WTC11 (cell line): ENCODE measurements at regions not wholly inside any gene's neighbourhood (a gene's known extent, or its start where the extent isn't known, plus 50 kb on each side); places are given as distances from the start of the nearest gene placed in this dataset.

Source experiments
- ATF1 ChIP-seq: sonication (generic); formaldehyde crosslinking; IDR thresholded peaks from 2 replicates; pipeline ENCODE4 v1.8.1; 2023; ENCODE audit warnings: mild to moderate bottlenecking, moderate library complexity, missing genetic modification reagents
- ELF4 ChIP-seq: sonication (generic); formaldehyde crosslinking; IDR thresholded peaks from 2 replicates; pipeline ENCODE4 v1.8.1; 2022; ENCODE audit warnings: low read depth, mild to moderate bottlenecking, moderate library complexity, missing genetic modification reagents
- ESRRA ChIP-seq: sonication (generic); formaldehyde crosslinking; IDR thresholded peaks from 2 replicates; pipeline ENCODE4 v1.8.1; 2022; ENCODE audit warnings: mild to moderate bottlenecking, missing genetic modification reagents, borderline replicate concordance
- FOXJ3 ChIP-seq: sonication (generic); formaldehyde crosslinking; IDR thresholded peaks from 2 replicates; pipeline ENCODE4 v1.9.0; 2021; ENCODE audit warnings: missing genetic modification reagents, mild to moderate bottlenecking, borderline replicate concordance
- SMAD3 ChIP-seq: sonication (generic); formaldehyde crosslinking; IDR thresholded peaks from 2 replicates; pipeline ENCODE4 v1.8.0; 2022; ENCODE audit warnings: missing genetic modification reagents, mild to moderate bottlenecking, borderline replicate concordance
- TEAD4 ChIP-seq: sonication (generic); formaldehyde crosslinking; IDR thresholded peaks from 2 replicates; pipeline ENCODE4 v1.8.0; 2022; ENCODE audit warnings: mild to moderate bottlenecking, missing genetic modification reagents
- TF ChIP-seq, protein P1 (sequence below): fragments of 200-600 bp; IDR thresholded peaks from 2 replicates; pipeline ENCODE4 v1.8.0; 2022; ENCODE audit warnings: antibody characterized with exemption
- TF ChIP-seq, protein P2 (sequence below): sonication (generic); formaldehyde crosslinking; conservative IDR thresholded peaks from 2 replicates; pipeline ENCODE4 v1.8.1; 2022; ENCODE audit warnings: mild to moderate bottlenecking, missing genetic modification reagents
- TF ChIP-seq, protein P3 (sequence below): sonication (generic); formaldehyde crosslinking; IDR thresholded peaks from 2 replicates; pipeline ENCODE4 v1.8.0; 2022; ENCODE audit warnings: missing genetic modification reagents

DNA sequence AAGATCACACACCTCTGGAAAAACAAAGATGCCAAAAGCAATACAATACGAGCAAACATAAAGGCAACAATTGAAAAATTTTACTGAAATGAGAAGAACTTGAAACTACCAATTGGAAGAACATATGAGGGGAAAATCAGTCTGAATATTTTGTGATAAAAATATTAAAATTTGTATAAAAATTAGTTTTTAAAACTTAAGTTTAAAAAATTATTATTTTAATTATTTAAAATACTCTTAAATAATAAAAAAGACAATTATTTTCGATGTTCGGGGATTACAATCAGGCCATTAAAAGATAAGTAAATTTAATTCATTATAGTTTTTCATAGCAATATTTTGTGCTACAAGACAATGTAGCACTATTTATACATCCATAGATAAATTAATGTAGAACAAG is 1239.3 kb downstream of the AMY1C start:
- TF ChIP-seq SMAD3 (CRISPR knock-in tag) (no peak), ATF1 (CRISPR knock-in tag) (no peak), FOXJ3 (no peak), ESRRA (no peak), ELF4 (no peak), TEAD4 (CRISPR knock-in tag) (no peak)
- TF ChIP-seq, protein P1, sequence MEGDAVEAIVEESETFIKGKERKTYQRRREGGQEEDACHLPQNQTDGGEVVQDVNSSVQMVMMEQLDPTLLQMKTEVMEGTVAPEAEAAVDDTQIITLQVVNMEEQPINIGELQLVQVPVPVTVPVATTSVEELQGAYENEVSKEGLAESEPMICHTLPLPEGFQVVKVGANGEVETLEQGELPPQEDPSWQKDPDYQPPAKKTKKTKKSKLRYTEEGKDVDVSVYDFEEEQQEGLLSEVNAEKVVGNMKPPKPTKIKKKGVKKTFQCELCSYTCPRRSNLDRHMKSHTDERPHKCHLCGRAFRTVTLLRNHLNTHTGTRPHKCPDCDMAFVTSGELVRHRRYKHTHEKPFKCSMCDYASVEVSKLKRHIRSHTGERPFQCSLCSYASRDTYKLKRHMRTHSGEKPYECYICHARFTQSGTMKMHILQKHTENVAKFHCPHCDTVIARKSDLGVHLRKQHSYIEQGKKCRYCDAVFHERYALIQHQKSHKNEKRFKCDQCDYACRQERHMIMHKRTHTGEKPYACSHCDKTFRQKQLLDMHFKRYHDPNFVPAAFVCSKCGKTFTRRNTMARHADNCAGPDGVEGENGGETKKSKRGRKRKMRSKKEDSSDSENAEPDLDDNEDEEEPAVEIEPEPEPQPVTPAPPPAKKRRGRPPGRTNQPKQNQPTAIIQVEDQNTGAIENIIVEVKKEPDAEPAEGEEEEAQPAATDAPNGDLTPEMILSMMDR: no peak
- TF ChIP-seq, protein P2, sequence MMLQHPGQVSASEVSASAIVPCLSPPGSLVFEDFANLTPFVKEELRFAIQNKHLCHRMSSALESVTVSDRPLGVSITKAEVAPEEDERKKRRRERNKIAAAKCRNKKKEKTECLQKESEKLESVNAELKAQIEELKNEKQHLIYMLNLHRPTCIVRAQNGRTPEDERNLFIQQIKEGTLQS (CRISPR knock-in tag): no peak
- TF ChIP-seq, protein P3, sequence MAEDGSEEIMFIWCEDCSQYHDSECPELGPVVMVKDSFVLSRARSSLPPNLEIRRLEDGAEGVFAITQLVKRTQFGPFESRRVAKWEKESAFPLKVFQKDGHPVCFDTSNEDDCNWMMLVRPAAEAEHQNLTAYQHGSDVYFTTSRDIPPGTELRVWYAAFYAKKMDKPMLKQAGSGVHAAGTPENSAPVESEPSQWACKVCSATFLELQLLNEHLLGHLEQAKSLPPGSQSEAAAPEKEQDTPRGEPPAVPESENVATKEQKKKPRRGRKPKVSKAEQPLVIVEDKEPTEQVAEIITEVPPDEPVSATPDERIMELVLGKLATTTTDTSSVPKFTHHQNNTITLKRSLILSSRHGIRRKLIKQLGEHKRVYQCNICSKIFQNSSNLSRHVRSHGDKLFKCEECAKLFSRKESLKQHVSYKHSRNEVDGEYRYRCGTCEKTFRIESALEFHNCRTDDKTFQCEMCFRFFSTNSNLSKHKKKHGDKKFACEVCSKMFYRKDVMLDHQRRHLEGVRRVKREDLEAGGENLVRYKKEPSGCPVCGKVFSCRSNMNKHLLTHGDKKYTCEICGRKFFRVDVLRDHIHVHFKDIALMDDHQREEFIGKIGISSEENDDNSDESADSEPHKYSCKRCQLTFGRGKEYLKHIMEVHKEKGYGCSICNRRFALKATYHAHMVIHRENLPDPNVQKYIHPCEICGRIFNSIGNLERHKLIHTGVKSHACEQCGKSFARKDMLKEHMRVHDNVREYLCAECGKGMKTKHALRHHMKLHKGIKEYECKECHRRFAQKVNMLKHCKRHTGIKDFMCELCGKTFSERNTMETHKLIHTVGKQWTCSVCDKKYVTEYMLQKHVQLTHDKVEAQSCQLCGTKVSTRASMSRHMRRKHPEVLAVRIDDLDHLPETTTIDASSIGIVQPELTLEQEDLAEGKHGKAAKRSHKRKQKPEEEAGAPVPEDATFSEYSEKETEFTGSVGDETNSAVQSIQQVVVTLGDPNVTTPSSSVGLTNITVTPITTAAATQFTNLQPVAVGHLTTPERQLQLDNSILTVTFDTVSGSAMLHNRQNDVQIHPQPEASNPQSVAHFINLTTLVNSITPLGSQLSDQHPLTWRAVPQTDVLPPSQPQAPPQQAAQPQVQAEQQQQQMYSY (CRISPR knock-in tag): no peak
